GM20000 (cell line): ENCODE measurements at regions not wholly inside any gene's neighbourhood (a gene's known extent, or its start where the extent isn't known, plus 50 kb on each side); places are given as distances from the start of the nearest gene placed in this dataset.

Experiments
- DNase-seq: peaks from one replicate; pipeline ENCODE4 v3.0.0; 2012; ENCODE audit warnings: low spot score
- CTCF ChIP-seq: IDR thresholded peaks from 2 replicates; pipeline ENCODE4 v1.5.1; 2012; ENCODE audit warnings: mild to moderate bottlenecking, control low read depth; ENCODE audit errors: extremely low read depth, missing control alignments

GRCh38 chr15:92521624-92522008, 127.9 kb downstream of the ST8SIA2 start:
- peak; percentile 51 for TF ChIP-seq CTCF
- peak; percentile 61 for DNase-seq

GRCh38 chr15:92520914-92521623, 127.4 kb downstream of the ST8SIA2 start:
- DNase-seq = no peak
- no peak for TF ChIP-seq CTCF

- DNase-seq = no peak
- no peak for TF ChIP-seq CTCF
These were observed 126.0 kb downstream of the ST8SIA2 start for GRCh38 chr15:92519709-92520108.
